Panc1 (cell line): ENCODE measurements at regions not wholly inside any gene's neighbourhood (a gene's known extent, or its start where the extent isn't known, plus 50 kb on each side); places are given as distances from the start of the nearest gene placed in this dataset.

Experiments
- ATAC-seq: fragments of 200-7000 bp; cut with Tn5 transposase; 2 replicates; pipeline ENCODE4 v1.9.1; 2020; ENCODE audit warnings: mild to moderate bottlenecking, moderate library complexity
- BruUV-seq: library from RNA; stranded (reverse); fragments of 400-500 nt; replicated peaks from 2 replicates; lab custom pipeline; 2021; lab: Mats Ljungman, UMichigan
- CTCF ChIA-PET: fragments of 300-600 bp; sonication (Branson Sonifier 250); formaldehyde crosslinking; loops from one replicate; lab custom pipeline; 2022; ENCODE audit warnings: antibody characterized with exemption; lab: Charles Lee
- POLR2A ChIA-PET: fragments of 300-600 bp; sonication (Branson Sonifier 250); formaldehyde crosslinking; loops from one replicate; lab custom pipeline; 2022; ENCODE audit warnings: antibody characterized with exemption; lab: Charles Lee
- DNase-seq: peaks from one replicate; pipeline ENCODE4 v3.0.0-alpha.2; 2010; ENCODE audit warnings: low read depth, low spot score
- H3K27ac ChIP-seq: 2 replicates; pipeline ENCODE4 v1.5.1; 2011; ENCODE audit warnings: mild to moderate bottlenecking, low read length, inconsistent platforms
- H3K27me3 ChIP-seq: fragments of 200-500 bp; sonication (Bioruptor generic); 2 replicates; pipeline ENCODE4 v1.6.0; 2014; ENCODE audit warnings: low read length, inconsistent platforms; ENCODE audit not compliant: control insufficient read depth, insufficient read depth
- H3K36me3 ChIP-seq: fragments of 200-500 bp; sonication (Bioruptor generic); 2 replicates; pipeline ENCODE4 v1.5.1; 2014; ENCODE audit warnings: inconsistent platforms, mild to moderate bottlenecking, low read length, moderate library complexity; ENCODE audit not compliant: control insufficient read depth, insufficient read depth
- H3K4me1 ChIP-seq: 2 replicates; pipeline ENCODE4 v1.5.1; 2011; ENCODE audit warnings: inconsistent platforms, mild to moderate bottlenecking, low read length, moderate library complexity; ENCODE audit not compliant: control insufficient read depth, insufficient read depth
- H3K4me3 ChIP-seq, 2 experiments: 2 replicates each; pipeline ENCODE4 v1.5.1; 2011 to 2012; ENCODE audit warnings: low read depth in 2 of 2, low read length in 2 of 2, mild to moderate bottlenecking in 2 of 2, inconsistent platforms in 1 of 2, moderate library complexity in 1 of 2
- H3K9me3 ChIP-seq: fragments of 200-500 bp; sonication (Bioruptor generic); 2 replicates; pipeline ENCODE4 v1.5.1; 2014; ENCODE audit warnings: low read depth, mild to moderate bottlenecking, inconsistent platforms, low read length, moderate library complexity; ENCODE audit not compliant: control insufficient read depth, insufficient read depth
- POLR2AphosphoS5 ChIP-seq: IDR thresholded peaks from 2 replicates; pipeline ENCODE4 v1.6.1; 2012; ENCODE audit warnings: mild to moderate bottlenecking, low read depth, low read length, moderate library complexity
- SIN3A ChIP-seq: IDR thresholded peaks from 2 replicates; pipeline ENCODE4 v1.6.1; 2012; ENCODE audit warnings: low read depth, mild to moderate bottlenecking, low read length, moderate library complexity, borderline replicate concordance; ENCODE audit not compliant: insufficient read depth
- TCF7L2 ChIP-seq: IDR thresholded peaks from 2 replicates; pipeline ENCODE4 v1.6.1; 2011; ENCODE audit warnings: mild to moderate bottlenecking, low read depth, low read length, inconsistent platforms
- in situ Hi-C: cut with HindIII; loops from 2 replicates; pipeline ENCODE4 v1.10.0; 2016; ENCODE audit warnings: low sequenced_read_pairs, low pct_unique_long_range_greater_than_20kb
- intact Hi-C: fragments of 100-400 bp; cut with micrococcal nuclease; formaldehyde crosslinking; loops from one replicate; pipeline ENCODE4 v1.10.0; 2022; ENCODE audit not compliant: unreplicated experiment
- TF ChIP-seq, protein P1 (sequence below), 2 experiments: IDR thresholded peaks; 2 replicates each; pipeline ENCODE4 v1.6.1; 2011 to 2012; ENCODE audit warnings: low read depth in 2 of 2, control low read depth in 1 of 2, low read length in 1 of 2, mild to moderate bottlenecking in 1 of 2, moderate library complexity in 1 of 2; ENCODE audit not compliant: insufficient read depth in 1 of 2
- TF ChIP-seq, protein P2 (sequence below): fragments of 450-650 bp; IDR thresholded peaks from 2 replicates; pipeline ENCODE4 v1.5.1; 2017; ENCODE audit warnings: mild to moderate bottlenecking

- Histone ChIP-seq H3K4me3 (no peak overlapping the region), H3K36me3 (no peaks in the 10 kb centered on the region), H3K27me3 (no peaks in the 10 kb centered on the region), H3K27ac (no peak overlapping the region), H3K4me1 (no peaks in the 10 kb centered on the region), H3K9me3 (no peaks in the 10 kb centered on the region)
- DNase-seq, result no peak
- ChIA-PET POLR2A (no interaction called here), CTCF (no interaction called here)
- in situ Hi-C loops, result no loop called here
- no TSS peak for BruUV-seq
- no peak for ATAC-seq
- intact Hi-C loops, result no loop called here
- no peak for TF ChIP-seq TCF7L2
These were observed 56.9 kb upstream of the SATB1 start for GRCh38 chr3:18481946-18482548.

- ChIA-PET POLR2A (no interaction called here), CTCF (no interaction called here)
- DNase-seq (no peak), ATAC-seq (no peak)
- Histone ChIP-seq H3K36me3 (no peaks in the 10 kb centered on the region), H3K27me3 (no peaks in the 10 kb centered on the region), H3K4me1 (no peaks in the 10 kb centered on the region), H3K9me3 (no peaks in the 10 kb centered on the region), H3K27ac (no peak overlapping the region), H3K4me3 (no peak overlapping the region)
- intact Hi-C loops, result no loop called here
- in situ Hi-C loops, result no loop called here
- no TSS peak for BruUV-seq
- TF ChIP-seq, protein P1, sequence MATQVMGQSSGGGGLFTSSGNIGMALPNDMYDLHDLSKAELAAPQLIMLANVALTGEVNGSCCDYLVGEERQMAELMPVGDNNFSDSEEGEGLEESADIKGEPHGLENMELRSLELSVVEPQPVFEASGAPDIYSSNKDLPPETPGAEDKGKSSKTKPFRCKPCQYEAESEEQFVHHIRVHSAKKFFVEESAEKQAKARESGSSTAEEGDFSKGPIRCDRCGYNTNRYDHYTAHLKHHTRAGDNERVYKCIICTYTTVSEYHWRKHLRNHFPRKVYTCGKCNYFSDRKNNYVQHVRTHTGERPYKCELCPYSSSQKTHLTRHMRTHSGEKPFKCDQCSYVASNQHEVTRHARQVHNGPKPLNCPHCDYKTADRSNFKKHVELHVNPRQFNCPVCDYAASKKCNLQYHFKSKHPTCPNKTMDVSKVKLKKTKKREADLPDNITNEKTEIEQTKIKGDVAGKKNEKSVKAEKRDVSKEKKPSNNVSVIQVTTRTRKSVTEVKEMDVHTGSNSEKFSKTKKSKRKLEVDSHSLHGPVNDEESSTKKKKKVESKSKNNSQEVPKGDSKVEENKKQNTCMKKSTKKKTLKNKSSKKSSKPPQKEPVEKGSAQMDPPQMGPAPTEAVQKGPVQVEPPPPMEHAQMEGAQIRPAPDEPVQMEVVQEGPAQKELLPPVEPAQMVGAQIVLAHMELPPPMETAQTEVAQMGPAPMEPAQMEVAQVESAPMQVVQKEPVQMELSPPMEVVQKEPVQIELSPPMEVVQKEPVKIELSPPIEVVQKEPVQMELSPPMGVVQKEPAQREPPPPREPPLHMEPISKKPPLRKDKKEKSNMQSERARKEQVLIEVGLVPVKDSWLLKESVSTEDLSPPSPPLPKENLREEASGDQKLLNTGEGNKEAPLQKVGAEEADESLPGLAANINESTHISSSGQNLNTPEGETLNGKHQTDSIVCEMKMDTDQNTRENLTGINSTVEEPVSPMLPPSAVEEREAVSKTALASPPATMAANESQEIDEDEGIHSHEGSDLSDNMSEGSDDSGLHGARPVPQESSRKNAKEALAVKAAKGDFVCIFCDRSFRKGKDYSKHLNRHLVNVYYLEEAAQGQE (IDR thresholded peaks at IDR 0.05; ENCODE audit: insufficient read depth in 1 of 2, low read depth in 2 of 2, low read length in 1 of 2), result no peak
- TF ChIP-seq, protein P2, sequence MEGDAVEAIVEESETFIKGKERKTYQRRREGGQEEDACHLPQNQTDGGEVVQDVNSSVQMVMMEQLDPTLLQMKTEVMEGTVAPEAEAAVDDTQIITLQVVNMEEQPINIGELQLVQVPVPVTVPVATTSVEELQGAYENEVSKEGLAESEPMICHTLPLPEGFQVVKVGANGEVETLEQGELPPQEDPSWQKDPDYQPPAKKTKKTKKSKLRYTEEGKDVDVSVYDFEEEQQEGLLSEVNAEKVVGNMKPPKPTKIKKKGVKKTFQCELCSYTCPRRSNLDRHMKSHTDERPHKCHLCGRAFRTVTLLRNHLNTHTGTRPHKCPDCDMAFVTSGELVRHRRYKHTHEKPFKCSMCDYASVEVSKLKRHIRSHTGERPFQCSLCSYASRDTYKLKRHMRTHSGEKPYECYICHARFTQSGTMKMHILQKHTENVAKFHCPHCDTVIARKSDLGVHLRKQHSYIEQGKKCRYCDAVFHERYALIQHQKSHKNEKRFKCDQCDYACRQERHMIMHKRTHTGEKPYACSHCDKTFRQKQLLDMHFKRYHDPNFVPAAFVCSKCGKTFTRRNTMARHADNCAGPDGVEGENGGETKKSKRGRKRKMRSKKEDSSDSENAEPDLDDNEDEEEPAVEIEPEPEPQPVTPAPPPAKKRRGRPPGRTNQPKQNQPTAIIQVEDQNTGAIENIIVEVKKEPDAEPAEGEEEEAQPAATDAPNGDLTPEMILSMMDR, result no peak
- TF ChIP-seq SIN3A, result no peak
- TF ChIP-seq POLR2AphosphoS5, result no peak
- TF ChIP-seq TCF7L2, result no peak
These were observed 52.5 kb upstream of the SATB1 start for GRCh38 chr3:18477620-18478019.
